ENCODE measurements at regions not wholly inside any gene's neighbourhood (a gene's known extent, or its start where the extent isn't known, plus 50 kb on each side); places are given as distances from the start of the nearest gene placed in this dataset.

GRCh38 chrX:65610481-65610880, 57.0 kb upstream of the MSN start:
- H3K4me3 ChIP-seq (ENCODE audit: low read length), result no peak overlapping the region

DNA sequence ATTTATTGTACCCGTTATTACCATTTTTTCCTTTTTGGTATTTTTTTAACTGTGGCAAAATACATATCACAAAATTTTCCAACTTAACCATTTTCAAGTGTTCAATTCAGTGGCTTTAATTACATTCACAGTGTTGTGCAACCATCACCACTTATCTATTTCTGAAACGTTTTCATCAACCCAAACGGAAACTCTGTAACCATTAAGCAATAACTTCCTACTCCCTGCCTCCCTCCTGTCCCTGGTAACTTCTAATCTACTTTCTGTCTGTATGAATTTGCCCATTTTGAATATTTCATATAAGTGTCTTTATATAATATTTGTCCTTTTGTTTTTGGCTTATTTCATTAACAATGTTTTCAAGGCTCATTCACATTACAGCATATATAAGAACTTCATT, 57.4 kb upstream of the MSN start:
- H3K4me3 ChIP-seq (ENCODE audit: low read length), result no peak overlapping the region
- TF ChIP-seq CTCF (conservative IDR thresholded peaks at IDR 0.05; ENCODE audit: low read depth, low read length), result no peak
- DNase-seq (ENCODE audit: low read depth), result no peak

More at GRCh38 chrX:65610481-65610880, 57.0 kb upstream of the MSN start:
- no peak for DNase-seq (ENCODE audit: low read depth)
- no peak for TF ChIP-seq CTCF (conservative IDR thresholded peaks at IDR 0.05; ENCODE audit: low read depth, low read length)

DNA sequence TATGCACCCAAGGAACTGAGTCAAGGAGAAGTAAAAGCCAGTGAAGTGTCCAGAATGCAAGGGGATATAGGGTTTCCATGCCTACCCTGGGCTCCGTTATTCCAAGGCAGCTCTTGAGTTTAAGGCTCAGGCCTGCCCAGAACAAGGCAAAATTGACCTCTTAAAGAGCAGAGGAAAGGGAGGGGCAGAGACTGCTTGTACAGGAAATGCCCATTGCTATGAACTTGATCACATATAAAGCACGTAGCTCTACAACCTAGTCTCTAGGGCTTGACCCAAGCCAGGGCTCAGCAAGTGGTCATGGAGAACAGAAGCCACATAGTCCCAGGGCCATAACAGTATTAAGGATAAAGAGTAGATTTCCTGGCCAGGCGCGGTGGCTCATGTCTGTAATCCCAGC, 58.2 kb upstream of the MSN start:
- no peak for DNase-seq (ENCODE audit: low read depth)
- no peak overlapping the region for H3K4me3 ChIP-seq (ENCODE audit: low read length)
- no peak for TF ChIP-seq CTCF (conservative IDR thresholded peaks at IDR 0.05; ENCODE audit: low read depth, low read length)

DNA sequence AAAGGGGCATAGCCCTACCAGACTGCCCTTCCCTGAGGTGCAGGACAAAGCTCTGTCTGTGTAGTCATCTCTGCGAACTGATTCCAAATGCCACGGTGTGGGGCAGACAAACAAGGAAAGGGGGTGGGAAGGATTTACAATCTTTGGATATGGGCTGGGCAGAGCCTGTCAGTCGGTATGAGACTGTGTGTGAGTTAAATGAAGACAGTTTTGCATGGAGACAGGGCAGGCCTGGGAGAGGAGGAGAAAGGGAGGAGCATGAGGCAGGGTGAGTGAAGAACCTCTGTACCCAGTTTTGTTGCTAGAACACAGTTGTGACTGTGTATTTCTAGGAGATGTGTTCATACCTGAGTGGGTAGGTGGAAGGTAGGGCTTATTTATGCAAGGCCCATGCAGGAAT, 59.4 kb upstream of the MSN start:
- DNase-seq (ENCODE audit: low read depth), result no peak
- no peak overlapping the region for H3K4me3 ChIP-seq (ENCODE audit: low read length)
- no peak for TF ChIP-seq CTCF (conservative IDR thresholded peaks at IDR 0.05; ENCODE audit: low read depth, low read length)

DNA sequence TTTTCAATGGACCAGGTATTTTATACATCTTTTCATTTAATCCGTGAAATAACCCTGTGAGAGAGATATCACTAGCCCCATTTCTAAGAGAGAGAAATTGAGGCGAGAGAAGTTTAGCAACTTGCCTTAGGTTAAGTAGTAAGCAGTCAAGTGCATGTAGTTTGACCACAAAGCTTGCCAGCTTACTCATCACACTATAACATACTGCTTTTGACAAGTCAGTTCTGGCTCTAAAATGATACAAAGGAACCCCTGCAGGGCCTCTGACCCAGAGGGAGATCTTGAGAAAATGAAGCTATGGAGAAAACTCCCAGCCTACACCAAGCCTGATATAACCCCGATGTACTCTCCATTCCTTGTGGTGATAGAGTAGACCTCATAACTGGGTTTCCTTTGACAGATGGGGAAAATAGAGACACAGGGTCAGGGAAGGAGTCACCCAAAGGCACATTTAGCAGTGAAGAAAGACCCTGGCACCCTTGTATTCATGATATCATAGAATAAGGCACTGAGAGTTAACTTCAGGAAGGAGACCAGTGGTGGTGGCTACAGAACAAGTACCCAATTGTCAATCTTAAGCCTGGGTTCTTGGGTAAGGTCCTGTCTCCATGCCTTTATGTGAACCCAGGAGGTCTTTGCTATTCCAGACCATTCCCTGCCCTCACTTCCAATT, 60.2 kb upstream of the MSN start:
- H3K4me3 ChIP-seq (ENCODE audit: low read length), result no peak overlapping the region
- DNase-seq (ENCODE audit: low read depth), result no peak

GRCh38 chrX:65602221-65602560, 65.3 kb upstream of the MSN start:
- no peak for TF ChIP-seq CTCF (conservative IDR thresholded peaks at IDR 0.05; ENCODE audit: low read depth, low read length)
- no peak overlapping the region for H3K4me3 ChIP-seq (ENCODE audit: low read length)
- no peak for DNase-seq (ENCODE audit: low read depth)

More for the DNA sequence above, 60.2 kb upstream of the MSN start:
- TF ChIP-seq CTCF (conservative IDR thresholded peaks at IDR 0.05; ENCODE audit: low read depth, low read length), result no peak

- DNase-seq (ENCODE audit: low read depth), result no peak
- TF ChIP-seq CTCF (conservative IDR thresholded peaks at IDR 0.05; ENCODE audit: low read depth, low read length), result no peak
- no peak overlapping the region for H3K4me3 ChIP-seq (ENCODE audit: low read length)
Measured at GRCh38 chrX:65601530-65602220, 65.8 kb upstream of the MSN start.
